ENCODE measurements at regions not wholly inside any gene's neighbourhood (a gene's known extent, or its start where the extent isn't known, plus 50 kb on each side); places are given as distances from the start of the nearest gene placed in this dataset.

GRCh38 chr9:86997156-86997555, 49.9 kb upstream of the GAS1 start:
- H3K9me3 ChIP-seq (ENCODE audit: insufficient read depth, low read depth, low read length) = no peaks in the 10 kb centered on the region
- no peak overlapping the region for H3K27ac ChIP-seq (ENCODE audit: low read length)
- no peaks in the 10 kb centered on the region for H3K27me3 ChIP-seq (ENCODE audit: insufficient read depth, low read length)
- H3K36me3 ChIP-seq (ENCODE audit: insufficient read depth, low read depth, low read length) = no peaks in the 10 kb centered on the region
- no peak overlapping the region for H3K9ac ChIP-seq (ENCODE audit: low read depth, low read length)
- no peak overlapping the region for H3K4me3 ChIP-seq (ENCODE audit: low read length)
- H3K4me1 ChIP-seq (ENCODE audit: insufficient read depth, low read length) = no peaks in the 10 kb centered on the region

- Histone ChIP-seq H3K4me3 (ENCODE audit: low read length) (no peak overlapping the region), H3K27me3 (ENCODE audit: insufficient read depth, low read length) (no peaks in the 10 kb centered on the region), H3K4me1 (ENCODE audit: insufficient read depth, low read length) (no peaks in the 10 kb centered on the region), H3K9ac (ENCODE audit: low read depth, low read length) (no peak overlapping the region), H3K27ac (ENCODE audit: low read length) (no peak overlapping the region), H3K9me3 (ENCODE audit: insufficient read depth, low read depth, low read length) (no peaks in the 10 kb centered on the region), H3K36me3 (ENCODE audit: insufficient read depth, low read depth, low read length) (no peaks in the 10 kb centered on the region)
Measured at GRCh38 chr9:86997951-86998350, 50.6 kb upstream of the GAS1 start.

- Histone ChIP-seq H3K4me1 (ENCODE audit: insufficient read depth, low read length) (no peaks in the 10 kb centered on the region), H3K27me3 (ENCODE audit: insufficient read depth, low read length) (no peaks in the 10 kb centered on the region), H3K9me3 (ENCODE audit: insufficient read depth, low read depth, low read length) (no peaks in the 10 kb centered on the region), H3K4me3 (ENCODE audit: low read length) (no peak overlapping the region), H3K36me3 (ENCODE audit: insufficient read depth, low read depth, low read length) (no peaks in the 10 kb centered on the region), H3K27ac (ENCODE audit: low read length) (no peak overlapping the region), H3K9ac (ENCODE audit: low read depth, low read length) (no peak overlapping the region)
Measured at GRCh38 chr9:87002517-87002916, 55.2 kb upstream of the GAS1 start.

- Histone ChIP-seq H3K9ac (ENCODE audit: low read depth, low read length) (no peak overlapping the region), H3K9me3 (ENCODE audit: insufficient read depth, low read depth, low read length) (no peaks in the 10 kb centered on the region), H3K4me3 (ENCODE audit: low read length) (no peak overlapping the region), H3K36me3 (ENCODE audit: insufficient read depth, low read depth, low read length) (no peaks in the 10 kb centered on the region), H3K4me1 (ENCODE audit: insufficient read depth, low read length) (no peaks in the 10 kb centered on the region), H3K27me3 (ENCODE audit: insufficient read depth, low read length) (no peaks in the 10 kb centered on the region), H3K27ac (ENCODE audit: low read length) (no peak overlapping the region)
Measured at GRCh38 chr9:87004016-87004415, 56.7 kb upstream of the GAS1 start.

GRCh38 chr9:87006956-87007355, 59.6 kb upstream of the GAS1 start:
- H3K4me1 ChIP-seq (ENCODE audit: insufficient read depth, low read length) = no peaks in the 10 kb centered on the region
- no peak overlapping the region for H3K27ac ChIP-seq (ENCODE audit: low read length)

GRCh38 chr9:87007711-87008366, 60.5 kb upstream of the GAS1 start:
- H3K27me3 ChIP-seq (ENCODE audit: insufficient read depth, low read length) = no peaks in the 10 kb centered on the region
- H3K9me3 ChIP-seq (ENCODE audit: insufficient read depth, low read depth, low read length) = no peaks in the 10 kb centered on the region
- no peak overlapping the region for H3K27ac ChIP-seq (ENCODE audit: low read length)
- no peak overlapping the region for H3K4me3 ChIP-seq (ENCODE audit: low read length)
- no peaks in the 10 kb centered on the region for H3K36me3 ChIP-seq (ENCODE audit: insufficient read depth, low read depth, low read length)
- H3K4me1 ChIP-seq (ENCODE audit: insufficient read depth, low read length) = no peaks in the 10 kb centered on the region
- no peak overlapping the region for H3K9ac ChIP-seq (ENCODE audit: low read depth, low read length)

More at GRCh38 chr9:87006956-87007355, 59.6 kb upstream of the GAS1 start:
- H3K36me3 ChIP-seq (ENCODE audit: insufficient read depth, low read depth, low read length) = no peaks in the 10 kb centered on the region
- H3K9ac ChIP-seq (ENCODE audit: low read depth, low read length) = no peak overlapping the region
- H3K4me3 ChIP-seq (ENCODE audit: low read length) = no peak overlapping the region
- H3K9me3 ChIP-seq (ENCODE audit: insufficient read depth, low read depth, low read length) = no peaks in the 10 kb centered on the region
- H3K27me3 ChIP-seq (ENCODE audit: insufficient read depth, low read length) = no peaks in the 10 kb centered on the region

GRCh38 chr9:87008667-87009066, 61.4 kb upstream of the GAS1 start:
- Histone ChIP-seq H3K4me1 (ENCODE audit: insufficient read depth, low read length) (no peaks in the 10 kb centered on the region), H3K9me3 (ENCODE audit: insufficient read depth, low read depth, low read length) (no peaks in the 10 kb centered on the region), H3K9ac (ENCODE audit: low read depth, low read length) (no peak overlapping the region), H3K27ac (ENCODE audit: low read length) (no peak overlapping the region), H3K4me3 (ENCODE audit: low read length) (no peak overlapping the region), H3K27me3 (ENCODE audit: insufficient read depth, low read length) (no peaks in the 10 kb centered on the region), H3K36me3 (ENCODE audit: insufficient read depth, low read depth, low read length) (no peaks in the 10 kb centered on the region)

- Histone ChIP-seq H3K36me3 (ENCODE audit: insufficient read depth, low read depth, low read length) (no peaks in the 10 kb centered on the region), H3K9me3 (ENCODE audit: insufficient read depth, low read depth, low read length) (no peaks in the 10 kb centered on the region)
Measured at GRCh38 chr9:87010626-87011025, 63.3 kb upstream of the GAS1 start.

GRCh38 chr9:87011551-87011950, 64.2 kb upstream of the GAS1 start:
- Histone ChIP-seq H3K4me1 (ENCODE audit: insufficient read depth, low read length) (no peaks in the 10 kb centered on the region), H3K27ac (ENCODE audit: low read length) (no peak overlapping the region), H3K9ac (ENCODE audit: low read depth, low read length) (no peak overlapping the region), H3K36me3 (ENCODE audit: insufficient read depth, low read depth, low read length) (no peaks in the 10 kb centered on the region), H3K4me3 (ENCODE audit: low read length) (no peak overlapping the region), H3K27me3 (ENCODE audit: insufficient read depth, low read length) (no peaks in the 10 kb centered on the region), H3K9me3 (ENCODE audit: insufficient read depth, low read depth, low read length) (no peaks in the 10 kb centered on the region)

More at GRCh38 chr9:87010626-87011025, 63.3 kb upstream of the GAS1 start:
- Histone ChIP-seq H3K27ac (ENCODE audit: low read length) (no peak overlapping the region), H3K27me3 (ENCODE audit: insufficient read depth, low read length) (no peaks in the 10 kb centered on the region), H3K4me1 (ENCODE audit: insufficient read depth, low read length) (no peaks in the 10 kb centered on the region), H3K4me3 (ENCODE audit: low read length) (no peak overlapping the region), H3K9ac (ENCODE audit: low read depth, low read length) (no peak overlapping the region)

- Histone ChIP-seq H3K4me3 (ENCODE audit: low read length) (no peak overlapping the region), H3K36me3 (ENCODE audit: insufficient read depth, low read depth, low read length) (no peaks in the 10 kb centered on the region), H3K9ac (ENCODE audit: low read depth, low read length) (no peak overlapping the region), H3K27me3 (ENCODE audit: insufficient read depth, low read length) (no peaks in the 10 kb centered on the region), H3K9me3 (ENCODE audit: insufficient read depth, low read depth, low read length) (no peaks in the 10 kb centered on the region), H3K4me1 (ENCODE audit: insufficient read depth, low read length) (no peaks in the 10 kb centered on the region), H3K27ac (ENCODE audit: low read length) (no peak overlapping the region)
Measured at GRCh38 chr9:87013490-87013889, 66.2 kb upstream of the GAS1 start.

GRCh38 chr9:87014436-87014835, 67.1 kb upstream of the GAS1 start:
- Histone ChIP-seq H3K9ac (ENCODE audit: low read depth, low read length) (no peak overlapping the region), H3K4me3 (ENCODE audit: low read length) (no peak overlapping the region), H3K27ac (ENCODE audit: low read length) (no peak overlapping the region), H3K27me3 (ENCODE audit: insufficient read depth, low read length) (no peaks in the 10 kb centered on the region), H3K4me1 (ENCODE audit: insufficient read depth, low read length) (no peaks in the 10 kb centered on the region), H3K9me3 (ENCODE audit: insufficient read depth, low read depth, low read length) (no peaks in the 10 kb centered on the region), H3K36me3 (ENCODE audit: insufficient read depth, low read depth, low read length) (no peaks in the 10 kb centered on the region)

- no peak overlapping the region for H3K4me3 ChIP-seq (ENCODE audit: low read length)
- no peaks in the 10 kb centered on the region for H3K27me3 ChIP-seq (ENCODE audit: insufficient read depth, low read length)
- H3K4me1 ChIP-seq (ENCODE audit: insufficient read depth, low read length) = no peaks in the 10 kb centered on the region; the same call in 1 of the 2 replicates
- H3K27ac ChIP-seq (ENCODE audit: low read length) = no peak overlapping the region
- H3K9ac ChIP-seq (ENCODE audit: low read depth, low read length) = no peak overlapping the region
- H3K36me3 ChIP-seq (ENCODE audit: insufficient read depth, low read depth, low read length) = no peaks in the 10 kb centered on the region
- no peaks in the 10 kb centered on the region for H3K9me3 ChIP-seq (ENCODE audit: insufficient read depth, low read depth, low read length)
Measured at GRCh38 chr9:87016681-87017080, 69.4 kb upstream of the GAS1 start.

Data from iPS-20b (cell line).